ENCODE measurements at regions not wholly inside any gene's neighbourhood (a gene's known extent, or its start where the extent isn't known, plus 50 kb on each side); places are given as distances from the start of the nearest gene placed in this dataset.
A peak's percentile ranks its signal among the peaks of the same experiment; 100 is the strongest.

- Histone ChIP-seq H3K79me2 (ENCODE audit: control insufficient read depth, insufficient read depth, low read length) (no peaks in the 10 kb centered on the region), H3K4me3 (no peak overlapping the region), H3K27ac (ENCODE audit: extremely low read depth, low read depth, low read length) (no peak overlapping the region), H4K20me1 (replicated peaks; ENCODE audit: control insufficient read depth, insufficient read depth, low read length) (no peaks in the 10 kb centered on the region; the same call in 1 of the 2 replicates), H3K9me1 (ENCODE audit: control insufficient read depth, insufficient read depth, low read length) (no peaks in the 10 kb centered on the region), H3K9me3 (replicated peaks; ENCODE audit: control insufficient read depth, insufficient read depth, low read depth, low read length) (no peaks in the 10 kb centered on the region), H2AFZ (ENCODE audit: low read depth, low read length) (no peak overlapping the region), H3K36me3 (ENCODE audit: control insufficient read depth, insufficient read depth, low read length) (no peaks in the 10 kb centered on the region), H3K9ac (ENCODE audit: insufficient read depth in 1 of 2, low read depth in 2 of 2, low read length in 2 of 2) (no peak overlapping the region), H3K4me1 (replicated peaks in 1 of 2; ENCODE audit: control insufficient read depth in 2 of 2, insufficient read depth in 2 of 2, low read length in 2 of 2) (peaks cover 0 to 5% of the 10 kb centered on the region in 2 experiments; a peak in 1 of 5 replicates), H3K4me2 (ENCODE audit: insufficient read depth, low read length) (no peak overlapping the region), H3K27me3 (ENCODE audit: control insufficient read depth in 2 of 2, insufficient read depth in 2 of 2, low read length in 2 of 2) (peaks cover 11 to 25% of the 10 kb centered on the region in 2 experiments; a peak in 3 of 5 replicates)
- FAIRE-seq (peak; percentile 72), DNase-seq (ENCODE audit: extremely low read depth in 1 of 4, low spot score in 3 of 4) (peak; percentile 61 to 83 (median 76)), ATAC-seq (peak; percentile 99)
- TF ChIP-seq MAFK (IDR thresholded peaks at IDR 0.05; ENCODE audit: low read length) = no peak
- TF ChIP-seq EP400 (IDR thresholded peaks at IDR 0.05) = no peak
- TF ChIP-seq DLX4 (CRISPR knock-in tag; IDR thresholded peaks at IDR 0.05) = no peak
- TF ChIP-seq ZNF24 (IDR thresholded peaks at IDR 0.05) = no peak
- TF ChIP-seq ZNF778 (CRISPR knock-in tag; IDR thresholded peaks at IDR 0.05) = no peak
- no peak for TF ChIP-seq PCBP2 (IDR thresholded peaks at IDR 0.05; ENCODE audit: low read depth, low read length, poor library complexity, severe bottlenecking)
- 0 out of 2 replicates have a peak, but pooled peaks have one; percentile 31 for TF ChIP-seq CREM (IDR thresholded peaks at IDR 0.05; ENCODE audit: low read depth)
- no peak for TF ChIP-seq SMAD2 (IDR thresholded peaks at IDR 0.05; ENCODE audit: low read depth, low read length)
- no peak for TF ChIP-seq HSF4 (CRISPR knock-in tag; IDR thresholded peaks at IDR 0.05; ENCODE audit: borderline replicate concordance)
- TF ChIP-seq, protein P1, sequence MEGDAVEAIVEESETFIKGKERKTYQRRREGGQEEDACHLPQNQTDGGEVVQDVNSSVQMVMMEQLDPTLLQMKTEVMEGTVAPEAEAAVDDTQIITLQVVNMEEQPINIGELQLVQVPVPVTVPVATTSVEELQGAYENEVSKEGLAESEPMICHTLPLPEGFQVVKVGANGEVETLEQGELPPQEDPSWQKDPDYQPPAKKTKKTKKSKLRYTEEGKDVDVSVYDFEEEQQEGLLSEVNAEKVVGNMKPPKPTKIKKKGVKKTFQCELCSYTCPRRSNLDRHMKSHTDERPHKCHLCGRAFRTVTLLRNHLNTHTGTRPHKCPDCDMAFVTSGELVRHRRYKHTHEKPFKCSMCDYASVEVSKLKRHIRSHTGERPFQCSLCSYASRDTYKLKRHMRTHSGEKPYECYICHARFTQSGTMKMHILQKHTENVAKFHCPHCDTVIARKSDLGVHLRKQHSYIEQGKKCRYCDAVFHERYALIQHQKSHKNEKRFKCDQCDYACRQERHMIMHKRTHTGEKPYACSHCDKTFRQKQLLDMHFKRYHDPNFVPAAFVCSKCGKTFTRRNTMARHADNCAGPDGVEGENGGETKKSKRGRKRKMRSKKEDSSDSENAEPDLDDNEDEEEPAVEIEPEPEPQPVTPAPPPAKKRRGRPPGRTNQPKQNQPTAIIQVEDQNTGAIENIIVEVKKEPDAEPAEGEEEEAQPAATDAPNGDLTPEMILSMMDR (IDR thresholded peaks at IDR 0.05 in 2 of 3, conservative IDR thresholded peaks at IDR 0.05 in 1 of 3; ENCODE audit: insufficient read depth in 2 of 3, low read depth in 1 of 3, low read length in 3 of 3) = peak; percentile 68 to 84 (median 81)
- TF ChIP-seq SMC3 (conservative IDR thresholded peaks at IDR 0.05; ENCODE audit: insufficient read depth, low read depth, low read length) = 0 out of 2 replicates have a peak, but pooled peaks have one; percentile 26
- peak in 1 of 2 experiments; percentile 29; a peak in 1 of 4 replicates for TF ChIP-seq RAD21 (CRISPR knock-in tag; conservative IDR thresholded peaks at IDR 0.05 in 1 of 2, IDR thresholded peaks at IDR 0.05 in 1 of 2)
- intact Hi-C loops (cut with micrococcal nuclease) = loop anchor here (5.0 to 10.0 kb wide), 2 partner anchors 130 to 1058 kb away; no protein-coding TSS in a partner anchor
- no TSS peak for BruUV-seq (replicated peaks)
- POLR2A ChIA-PET = no interaction called here
- 25% methylated on average over 40 of the region's 46 CpGs for WGBS (ENCODE audit: insufficient coverage, low coverage, missing lambda C conversion rate)
- CTCF ChIA-PET (ENCODE audit: low intra/inter-chr PET ratio) = no interaction called here
- in situ Hi-C loops (cut with MboI) = loop anchor here (25.0 kb wide), 1 partner anchor 380 kb away; no protein-coding TSS in a partner anchor
These were observed 332.1 kb downstream of the ARRDC4 start for GRCh38 chr15:98292442-98293240.
